Esophagus (tissue), 2 donors: ENCODE measurements at regions not wholly inside any gene's neighbourhood (a gene's known extent, or its start where the extent isn't known, plus 50 kb on each side); places are given as distances from the start of the nearest gene placed in this dataset.

Experiments
- H3K27ac ChIP-seq, 2 donors: one replicate each; pipeline ENCODE4 v1.5.1; 2013; ENCODE audit warnings: low read depth in 2 of 2, mild to moderate bottlenecking in 2 of 2, inconsistent platforms in 1 of 2, low read length in 1 of 2, moderate library complexity in 1 of 2
- H3K27me3 ChIP-seq, 2 donors: one replicate each; pipeline ENCODE4 v1.6.1; 2013; ENCODE audit warnings: low read length in 2 of 2, control low read depth in 1 of 2, mild to moderate bottlenecking in 1 of 2; ENCODE audit not compliant: insufficient read depth in 2 of 2, control insufficient read depth in 1 of 2
- H3K36me3 ChIP-seq, 2 donors: one replicate each; pipeline ENCODE4 v1.6.1; 2013; ENCODE audit warnings: low read length in 1 of 2; ENCODE audit not compliant: control insufficient read depth in 2 of 2, insufficient read depth in 2 of 2
- H3K4me1 ChIP-seq, 2 donors: one replicate each; pipeline ENCODE4 v1.6.1; 2013; ENCODE audit warnings: low read length in 1 of 2; ENCODE audit not compliant: control insufficient read depth in 2 of 2, insufficient read depth in 2 of 2
- H3K4me3 ChIP-seq, 2 donors: one replicate each; pipeline ENCODE4 v1.5.1; 2013; ENCODE audit warnings: low read length in 2 of 2, mild to moderate bottlenecking in 2 of 2, low read depth in 1 of 2, moderate library complexity in 1 of 2
- H3K9me3 ChIP-seq, 2 donors: one replicate each; pipeline ENCODE4 v1.6.1; 2013; ENCODE audit warnings: mild to moderate bottlenecking in 2 of 2, low read depth in 1 of 2, low read length in 1 of 2, moderate library complexity in 1 of 2; ENCODE audit not compliant: control insufficient read depth in 2 of 2, insufficient read depth in 1 of 2
- WGBS, 2 donors: extraction: QIAGEN DNeasy Blood & Tissue Kit; methylation state at CpG; one replicate each; pipeline ENCODE4 v1.1.7; 2013; 5-methylcytosine and 5-hydroxymethylcytosine counted together
- donor health status: healthy with polysubstance abuse.
- donor health status: Bipolar disorder and iron deficiency.

DNA sequence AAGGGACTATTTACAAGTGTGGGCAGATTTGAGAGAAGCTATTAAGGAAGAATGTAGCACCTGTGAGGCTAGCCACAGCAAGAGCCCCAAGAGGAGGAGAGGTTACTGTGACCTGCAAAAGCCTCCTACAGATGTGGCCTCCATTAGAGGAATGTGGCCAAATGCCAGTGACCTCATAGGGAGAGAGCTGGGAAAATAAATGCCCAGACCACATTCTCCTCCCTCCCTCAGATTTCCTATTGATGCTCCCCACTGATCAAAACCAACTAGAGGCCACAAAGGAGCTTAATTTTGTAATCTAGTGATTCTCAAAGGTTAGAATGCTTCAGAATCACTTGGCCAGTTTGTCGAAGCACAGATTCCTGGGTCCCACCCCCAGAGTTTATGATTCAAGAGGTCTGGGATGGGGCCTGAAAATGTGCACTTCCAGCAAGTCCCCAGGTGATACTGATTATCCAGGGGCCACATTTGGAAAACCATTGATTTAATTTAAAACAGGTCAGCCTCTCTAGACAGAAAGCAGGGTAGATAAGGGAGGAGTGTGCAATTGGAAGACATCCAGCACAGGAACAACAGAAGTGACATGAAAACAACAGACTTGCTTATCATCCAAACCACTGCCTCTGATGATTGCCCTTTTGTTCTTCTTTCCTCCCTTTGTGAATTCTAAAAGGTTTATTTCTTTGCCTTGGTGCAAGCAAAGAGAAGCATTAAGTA is 61.2 kb upstream of the RBBP8 start:
- Histone ChIP-seq H3K4me3 (no peak overlapping the region), H3K27ac (no peak overlapping the region), H3K4me1 (no peaks in the 10 kb centered on the region), H3K27me3 (no peaks in the 10 kb centered on the region), H3K9me3 (no peaks in the 10 kb centered on the region), H3K36me3 (no peaks in the 10 kb centered on the region)
- 55 to 61% methylated on average over 1 of the region's 1 CpG for WGBS, 2 donors

DNA sequence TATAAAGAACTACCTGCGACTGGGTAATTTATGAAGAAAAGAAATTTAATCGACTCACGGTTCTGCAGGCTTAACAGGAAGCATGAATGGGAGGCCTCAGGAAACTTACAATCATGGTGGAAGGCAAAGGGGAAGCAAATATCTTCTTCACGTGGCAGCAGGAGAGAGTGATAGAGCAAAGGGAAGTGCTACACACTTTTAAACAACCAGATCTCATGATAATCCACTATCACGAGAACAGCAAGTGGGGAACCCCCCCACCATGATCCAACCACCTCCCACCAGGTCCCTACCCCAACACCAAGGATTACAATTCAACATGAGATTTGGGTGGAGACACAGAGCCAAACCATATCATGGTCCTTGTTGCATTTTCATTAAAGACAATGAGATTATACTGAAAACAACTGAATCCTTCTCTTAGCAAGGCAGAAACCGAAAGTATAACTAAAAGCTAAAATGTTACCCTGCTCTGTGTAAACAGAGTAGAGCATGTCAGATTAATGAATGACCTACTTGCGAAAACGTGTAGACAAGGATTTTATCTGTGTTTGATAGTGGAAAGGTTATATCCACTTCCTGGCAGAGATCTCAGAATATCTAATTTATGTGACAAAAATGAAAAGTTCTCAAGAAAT is 60.1 kb upstream of the RBBP8 start:
- Histone ChIP-seq H3K4me3 (no peak overlapping the region), H3K27ac (no peak overlapping the region), H3K4me1 (no peaks in the 10 kb centered on the region), H3K27me3 (no peaks in the 10 kb centered on the region), H3K36me3 (no peaks in the 10 kb centered on the region), H3K9me3 (no peaks in the 10 kb centered on the region)
- 34% methylated on average over 8 of the region's 8 CpGs for WGBS, 2 donors

DNA sequence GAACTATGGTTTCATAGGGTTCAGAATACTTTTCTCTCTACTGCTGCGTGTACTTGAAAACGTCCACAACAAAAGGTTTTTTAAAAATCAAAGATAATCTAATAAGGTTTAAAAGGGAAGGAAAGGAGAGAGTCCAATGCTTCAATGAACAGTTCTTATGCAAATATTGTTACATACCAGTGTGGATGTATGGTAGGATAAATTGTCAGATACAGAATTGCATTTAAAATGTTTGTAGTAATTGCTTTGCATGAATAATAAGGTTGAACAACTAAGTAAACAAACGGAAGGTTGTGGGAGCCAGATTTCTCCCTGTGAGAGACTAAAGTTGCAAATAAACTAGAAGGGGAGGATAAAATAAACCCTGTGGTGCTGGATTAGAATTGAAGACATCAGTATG is 53.8 kb upstream of the RBBP8 start:
- H3K27me3 ChIP-seq, result no peaks in the 10 kb centered on the region
- no peak overlapping the region for H3K27ac ChIP-seq
- H3K36me3 ChIP-seq, result no peaks in the 10 kb centered on the region
- H3K4me1 ChIP-seq, result no peaks in the 10 kb centered on the region
- no peak overlapping the region for H3K4me3 ChIP-seq
- 63 to 67% methylated on average over 3 of the region's 3 CpGs for WGBS, 2 donors
- H3K9me3 ChIP-seq, result no peaks in the 10 kb centered on the region

DNA sequence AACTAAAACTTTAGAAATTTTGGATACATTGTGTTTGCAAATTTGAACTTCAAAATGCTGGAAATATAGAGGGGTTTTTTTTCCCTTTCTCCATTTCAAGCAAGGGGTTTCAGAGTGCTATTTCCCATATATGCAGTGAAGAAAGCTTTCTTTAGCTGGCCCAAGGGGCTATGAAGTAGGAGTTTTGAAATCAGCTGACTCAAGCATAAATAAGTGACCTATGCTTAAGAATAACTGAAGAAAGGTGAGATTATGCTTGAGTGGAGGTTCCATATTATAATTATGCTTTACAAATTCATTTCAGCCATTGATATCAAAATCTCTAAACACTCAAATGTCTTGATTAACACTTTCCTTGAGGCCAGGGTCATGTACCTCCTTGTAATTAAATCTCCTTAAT is 51.0 kb upstream of the RBBP8 start:
- no peaks in the 10 kb centered on the region for H3K27me3 ChIP-seq
- H3K4me1 ChIP-seq, result no peaks in the 10 kb centered on the region
- peaks cover 0 to 5% of the 10 kb centered on the region in 2 donors for H3K9me3 ChIP-seq
- no peaks in the 10 kb centered on the region for H3K36me3 ChIP-seq
- H3K4me3 ChIP-seq, result no peak overlapping the region
- H3K27ac ChIP-seq, result no peak overlapping the region

DNA sequence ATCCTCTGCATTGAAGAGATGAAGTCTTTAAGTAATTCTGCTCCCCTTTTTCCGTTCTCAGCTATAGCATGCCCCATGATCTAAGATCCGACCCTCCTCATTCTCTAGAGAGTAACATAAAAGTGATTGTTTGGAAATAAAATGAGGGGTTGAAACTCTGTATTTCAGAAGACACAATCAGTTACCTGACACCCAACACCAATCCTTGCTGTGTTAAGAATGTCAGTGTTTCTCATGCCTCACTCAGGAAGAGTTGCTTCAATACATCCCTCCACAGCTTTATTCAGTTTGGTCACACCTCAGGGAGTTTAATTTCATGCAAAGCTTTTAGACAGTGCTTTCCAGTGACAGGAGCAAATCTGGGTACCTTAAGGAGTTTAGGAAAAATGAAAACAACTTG is 49.9 kb upstream of the RBBP8 start:
- Histone ChIP-seq H3K36me3 (no peaks in the 10 kb centered on the region), H3K9me3 (peaks cover 0 to 5% of the 10 kb centered on the region in 2 donors), H3K4me3 (no peak overlapping the region), H3K27me3 (no peaks in the 10 kb centered on the region), H3K27ac (no peak overlapping the region), H3K4me1 (no peaks in the 10 kb centered on the region)
- WGBS, 2 donors, result 85 to 87% methylated on average over 2 of the region's 2 CpGs
